HG03460 (cell line): ENCODE measurements at regions not wholly inside any gene's neighbourhood (a gene's known extent, or its start where the extent isn't known, plus 50 kb on each side); places are given as distances from the start of the nearest gene placed in this dataset.

ENCODE experiments used
- ATAC-seq: cut with Tn5 transposase; IDR thresholded peaks from one replicate; pipeline ENCODE4 v1.9.1; 2021; ENCODE audit not compliant: unreplicated experiment

GRCh38 chr12:92290350-92290695, 144.7 kb upstream of the BTG1 start:
- ATAC-seq = no peak

- ATAC-seq = no peak
These were observed 144.1 kb upstream of the BTG1 start for GRCh38 chr12:92289629-92290349.

- ATAC-seq = no peak
These were observed 142.9 kb upstream of the BTG1 start for GRCh38 chr12:92288561-92288960.

- no peak for ATAC-seq
These were observed 132.8 kb upstream of the BTG1 start for GRCh38 chr12:92278378-92278828.

GRCh38 chr12:92277795-92278194, 132.1 kb upstream of the BTG1 start:
- no peak for ATAC-seq

GRCh38 chr12:92276276-92276675, 130.6 kb upstream of the BTG1 start:
- no peak for ATAC-seq

GRCh38 chr12:92275443-92276154, 130.0 kb upstream of the BTG1 start:
- no peak for ATAC-seq

GRCh38 chr12:92273076-92273475, 127.4 kb upstream of the BTG1 start:
- no peak for ATAC-seq

GRCh38 chr12:92272061-92272964, 126.7 kb upstream of the BTG1 start:
- no peak for ATAC-seq

GRCh38 chr12:92271341-92271740, 125.7 kb upstream of the BTG1 start:
- ATAC-seq = no peak

GRCh38 chr12:92270521-92270920, 124.9 kb upstream of the BTG1 start:
- ATAC-seq = no peak

- no peak for ATAC-seq
These were observed 123.3 kb upstream of the BTG1 start for GRCh38 chr12:92268946-92269345.

- no peak for ATAC-seq
These were observed 116.0 kb upstream of the BTG1 start for GRCh38 chr12:92261692-92262091.

GRCh38 chr12:92261071-92261470, 115.4 kb upstream of the BTG1 start:
- ATAC-seq = no peak

- ATAC-seq = no peak
These were observed 114.1 kb upstream of the BTG1 start for GRCh38 chr12:92259696-92260251.

GRCh38 chr12:92259291-92259690, 113.6 kb upstream of the BTG1 start:
- no peak for ATAC-seq

- no peak for ATAC-seq
These were observed 111.6 kb upstream of the BTG1 start for GRCh38 chr12:92257261-92257660.

GRCh38 chr12:92255741-92256140, 110.1 kb upstream of the BTG1 start:
- no peak for ATAC-seq

- ATAC-seq = no peak
These were observed 107.7 kb upstream of the BTG1 start for GRCh38 chr12:92253301-92253700.

GRCh38 chr12:92248977-92249376, 103.3 kb upstream of the BTG1 start:
- no peak for ATAC-seq

GRCh38 chr12:92244036-92244435, 98.4 kb upstream of the BTG1 start:
- no peak for ATAC-seq
